K562 (cell line): ENCODE measurements at regions not wholly inside any gene's neighbourhood (a gene's known extent, or its start where the extent isn't known, plus 50 kb on each side); places are given as distances from the start of the nearest gene placed in this dataset.

Source experiments
- DPF2 ChIP-seq: fragments of 450-650 bp; IDR thresholded peaks from 2 replicates; pipeline ENCODE4 v1.6.1; 2016
- POLR2A ChIP-seq: fragments of 450-650 bp; conservative IDR thresholded peaks from 2 replicates; pipeline ENCODE4 v1.6.1; 2016
- ZNF717 ChIP-seq: fragments of 250-450 bp; sonication (Bioruptor Pico); IDR thresholded peaks from 2 replicates; pipeline ENCODE4 v1.5.0; 2021
- TF ChIP-seq, protein P1 (sequence below): sonication (generic); formaldehyde crosslinking; IDR thresholded peaks from 2 replicates; pipeline ENCODE4 v1.8.0; 2022; ENCODE audit warnings: missing genetic modification reagents, mild to moderate bottlenecking, moderate library complexity, borderline replicate concordance
- TF ChIP-seq, protein P2 (sequence below), 3 experiments: IDR thresholded peaks in 2 of 3; conservative IDR thresholded peaks in 1 of 3; 2 replicates each; pipeline ENCODE4 v1.5.1; 2011 to 2012; ENCODE audit warnings: low read length in 3 of 3, mild to moderate bottlenecking in 3 of 3, control low read depth in 2 of 3, improper control_type of control experiment in 1 of 3, inconsistent platforms in 1 of 3, low read depth in 1 of 3, mixed read lengths in 1 of 3, moderate library complexity in 1 of 3; ENCODE audit not compliant: insufficient read depth in 2 of 3

DNA sequence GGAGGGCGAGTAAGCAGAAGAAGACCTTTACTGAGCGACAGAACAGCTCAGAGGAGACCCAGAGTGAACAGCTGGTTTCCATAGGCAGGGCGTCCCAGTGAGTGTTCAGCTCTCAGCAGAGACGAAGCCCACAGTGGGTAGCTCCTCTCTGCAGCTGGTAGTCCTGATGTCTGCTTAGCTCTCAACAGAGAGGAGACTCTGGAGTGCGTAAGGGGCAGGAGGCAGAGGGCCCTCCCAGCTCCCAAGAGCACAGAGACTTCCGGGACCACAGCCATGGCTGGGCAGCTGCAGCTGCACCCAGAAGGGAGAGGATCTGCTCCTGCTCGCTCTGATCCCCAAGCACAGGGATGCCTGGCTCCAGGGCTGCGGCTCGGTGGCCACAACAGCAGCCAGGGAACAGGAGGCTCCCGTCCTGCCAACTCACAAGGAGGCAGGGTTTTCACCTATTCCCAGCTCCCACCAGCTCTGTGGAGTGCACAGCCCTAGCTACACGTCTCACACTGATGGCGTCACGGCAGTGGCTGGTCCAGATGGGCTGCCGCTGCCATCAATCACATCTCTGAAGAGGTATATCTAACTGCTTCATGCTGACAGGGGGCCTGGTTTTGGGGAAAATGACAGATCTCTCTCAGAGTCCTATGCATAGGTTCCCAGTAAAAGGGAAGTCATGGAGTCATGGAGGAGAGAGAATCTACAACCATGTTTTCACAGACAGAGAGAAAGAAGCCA, 2660.1 kb upstream of the PCDH20 start:
- TF ChIP-seq DPF2: no peak
- TF ChIP-seq, protein P1, sequence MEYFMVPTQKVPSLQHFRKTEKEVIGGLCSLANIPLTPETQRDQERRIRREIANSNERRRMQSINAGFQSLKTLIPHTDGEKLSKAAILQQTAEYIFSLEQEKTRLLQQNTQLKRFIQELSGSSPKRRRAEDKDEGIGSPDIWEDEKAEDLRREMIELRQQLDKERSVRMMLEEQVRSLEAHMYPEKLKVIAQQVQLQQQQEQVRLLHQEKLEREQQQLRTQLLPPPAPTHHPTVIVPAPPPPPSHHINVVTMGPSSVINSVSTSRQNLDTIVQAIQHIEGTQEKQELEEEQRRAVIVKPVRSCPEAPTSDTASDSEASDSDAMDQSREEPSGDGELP: peak; percentile 80; the same call in 1 of the 2 replicates
- TF ChIP-seq, protein P2, sequence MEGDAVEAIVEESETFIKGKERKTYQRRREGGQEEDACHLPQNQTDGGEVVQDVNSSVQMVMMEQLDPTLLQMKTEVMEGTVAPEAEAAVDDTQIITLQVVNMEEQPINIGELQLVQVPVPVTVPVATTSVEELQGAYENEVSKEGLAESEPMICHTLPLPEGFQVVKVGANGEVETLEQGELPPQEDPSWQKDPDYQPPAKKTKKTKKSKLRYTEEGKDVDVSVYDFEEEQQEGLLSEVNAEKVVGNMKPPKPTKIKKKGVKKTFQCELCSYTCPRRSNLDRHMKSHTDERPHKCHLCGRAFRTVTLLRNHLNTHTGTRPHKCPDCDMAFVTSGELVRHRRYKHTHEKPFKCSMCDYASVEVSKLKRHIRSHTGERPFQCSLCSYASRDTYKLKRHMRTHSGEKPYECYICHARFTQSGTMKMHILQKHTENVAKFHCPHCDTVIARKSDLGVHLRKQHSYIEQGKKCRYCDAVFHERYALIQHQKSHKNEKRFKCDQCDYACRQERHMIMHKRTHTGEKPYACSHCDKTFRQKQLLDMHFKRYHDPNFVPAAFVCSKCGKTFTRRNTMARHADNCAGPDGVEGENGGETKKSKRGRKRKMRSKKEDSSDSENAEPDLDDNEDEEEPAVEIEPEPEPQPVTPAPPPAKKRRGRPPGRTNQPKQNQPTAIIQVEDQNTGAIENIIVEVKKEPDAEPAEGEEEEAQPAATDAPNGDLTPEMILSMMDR (IDR thresholded peaks at IDR 0.05 in 2 of 3, conservative IDR thresholded peaks at IDR 0.05 in 1 of 3; ENCODE audit: insufficient read depth in 2 of 3, low read depth in 1 of 3, low read length in 3 of 3): no peak
- TF ChIP-seq ZNF717 (CRISPR knock-in tag): no peak
- peak; percentile 83 for TF ChIP-seq POLR2A
